ENCODE measurements at regions not wholly inside any gene's neighbourhood (a gene's known extent, or its start where the extent isn't known, plus 50 kb on each side); places are given as distances from the start of the nearest gene placed in this dataset.

GRCh38 chr3:124291008-124291407 is 299.1 kb upstream of the ROPN1 start:
- TF ChIP-seq, protein P1, sequence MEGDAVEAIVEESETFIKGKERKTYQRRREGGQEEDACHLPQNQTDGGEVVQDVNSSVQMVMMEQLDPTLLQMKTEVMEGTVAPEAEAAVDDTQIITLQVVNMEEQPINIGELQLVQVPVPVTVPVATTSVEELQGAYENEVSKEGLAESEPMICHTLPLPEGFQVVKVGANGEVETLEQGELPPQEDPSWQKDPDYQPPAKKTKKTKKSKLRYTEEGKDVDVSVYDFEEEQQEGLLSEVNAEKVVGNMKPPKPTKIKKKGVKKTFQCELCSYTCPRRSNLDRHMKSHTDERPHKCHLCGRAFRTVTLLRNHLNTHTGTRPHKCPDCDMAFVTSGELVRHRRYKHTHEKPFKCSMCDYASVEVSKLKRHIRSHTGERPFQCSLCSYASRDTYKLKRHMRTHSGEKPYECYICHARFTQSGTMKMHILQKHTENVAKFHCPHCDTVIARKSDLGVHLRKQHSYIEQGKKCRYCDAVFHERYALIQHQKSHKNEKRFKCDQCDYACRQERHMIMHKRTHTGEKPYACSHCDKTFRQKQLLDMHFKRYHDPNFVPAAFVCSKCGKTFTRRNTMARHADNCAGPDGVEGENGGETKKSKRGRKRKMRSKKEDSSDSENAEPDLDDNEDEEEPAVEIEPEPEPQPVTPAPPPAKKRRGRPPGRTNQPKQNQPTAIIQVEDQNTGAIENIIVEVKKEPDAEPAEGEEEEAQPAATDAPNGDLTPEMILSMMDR (CRISPR knock-in tag; IDR thresholded peaks at IDR 0.05): no peak
- TF ChIP-seq SRF (IDR thresholded peaks at IDR 0.05; ENCODE audit: low read depth, low read length) (no peak), XRCC5 (optimal IDR thresholded peaks at IDR 0.05; ENCODE audit: low read length) (no peak)

Data from HepG2 (cell line).